ENCODE measurements at regions not wholly inside any gene's neighbourhood (a gene's known extent, or its start where the extent isn't known, plus 50 kb on each side); places are given as distances from the start of the nearest gene placed in this dataset.

- no peak for TF ChIP-seq POLR2AphosphoS5 (IDR thresholded peaks at IDR 0.05; ENCODE audit: borderline replicate concordance, low read depth, low read length)
- TF ChIP-seq EZH2 (IDR thresholded peaks at IDR 0.05), result no peak
- no peak for TF ChIP-seq FOXP2 (optimal IDR thresholded peaks at IDR 0.05; ENCODE audit: control extremely low read depth, extremely low read length, insufficient read depth)
Measured at GRCh38 chr21:14771593-14771992, 225.5 kb upstream of the SAMSN1 start.
